HEK293T (cell line): ENCODE measurements at regions not wholly inside any gene's neighbourhood (a gene's known extent, or its start where the extent isn't known, plus 50 kb on each side); places are given as distances from the start of the nearest gene placed in this dataset.

Experiments
- ARNT ChIP-seq: fragments of 450-650 bp; IDR thresholded peaks from 2 replicates; pipeline ENCODE4 v1.6.1; 2017; ENCODE audit warnings: mild to moderate bottlenecking
- BHLHE40 ChIP-seq: fragments of 450-650 bp; IDR thresholded peaks from 2 replicates; pipeline ENCODE4 v1.6.1; 2016; ENCODE audit warnings: mild to moderate bottlenecking, moderate library complexity, borderline replicate concordance
- CTBP1 ChIP-seq: fragments of 450-650 bp; IDR thresholded peaks from 2 replicates; pipeline ENCODE4 v1.6.1; 2016; ENCODE audit warnings: borderline replicate concordance
- ELF4 ChIP-seq: fragments of 450-650 bp; IDR thresholded peaks from 2 replicates; pipeline ENCODE4 v1.6.1; 2017; ENCODE audit warnings: antibody characterized with exemption
- FOXA1 ChIP-seq: fragments of 450-650 bp; IDR thresholded peaks from 2 replicates; pipeline ENCODE4 v1.6.1; 2016; ENCODE audit warnings: mild to moderate bottlenecking
- FOXK2 ChIP-seq: fragments of 450-650 bp; IDR thresholded peaks from 2 replicates; pipeline ENCODE4 v1.6.1; 2016; ENCODE audit warnings: mild to moderate bottlenecking
- HDGF ChIP-seq: fragments of 450-650 bp; IDR thresholded peaks from 2 replicates; pipeline ENCODE4 v1.6.1; 2017; ENCODE audit warnings: antibody characterized with exemption, borderline replicate concordance
- LEF1 ChIP-seq: fragments of 450-650 bp; IDR thresholded peaks from 2 replicates; pipeline ENCODE4 v1.6.1; 2017; ENCODE audit warnings: mild to moderate bottlenecking, borderline replicate concordance
- NFRKB ChIP-seq: fragments of 450-650 bp; IDR thresholded peaks from 2 replicates; pipeline ENCODE4 v1.6.1; 2016; ENCODE audit warnings: mild to moderate bottlenecking, moderate library complexity
- SP1 ChIP-seq: fragments of 450-650 bp; IDR thresholded peaks from 2 replicates; pipeline ENCODE4 v1.6.1; 2017
- SUZ12 ChIP-seq: fragments of 450-650 bp; IDR thresholded peaks from 2 replicates; pipeline ENCODE4 v1.6.1; 2016; ENCODE audit warnings: mild to moderate bottlenecking
- ZNF384 ChIP-seq: fragments of 450-650 bp; IDR thresholded peaks from 2 replicates; pipeline ENCODE4 v1.6.1; 2016

DNA sequence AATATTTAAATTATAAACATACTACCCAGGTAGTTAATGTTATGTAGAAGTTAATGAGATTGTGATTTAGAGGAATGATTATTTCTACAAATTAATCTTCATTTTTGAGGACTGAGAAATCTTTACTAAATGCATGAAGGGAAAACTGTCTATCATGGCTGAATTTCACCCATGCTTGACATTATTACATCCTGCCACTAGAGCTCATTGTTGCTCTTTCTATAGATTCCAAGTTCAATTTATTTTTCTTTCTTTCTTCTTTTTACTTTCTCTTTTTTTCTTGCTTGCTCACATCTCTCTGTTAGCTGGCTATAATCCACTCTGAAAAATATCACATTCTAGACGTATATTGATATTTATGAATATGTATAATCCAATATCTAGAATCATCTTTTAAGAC, 505.0 kb upstream of the KLHL1 start:
- TF ChIP-seq SUZ12 (no peak), ARNT (no peak), SP1 (no peak), LEF1 (no peak), ZNF384 (no peak), CTBP1 (no peak), BHLHE40 (no peak), HDGF (no peak), ELF4 (no peak), FOXA1 (no peak), FOXK2 (no peak), NFRKB (no peak)
